ENCODE measurements at regions not wholly inside any gene's neighbourhood (a gene's known extent, or its start where the extent isn't known, plus 50 kb on each side); places are given as distances from the start of the nearest gene placed in this dataset.

- H3K4me3 ChIP-seq (ENCODE audit: low read depth, low read length, poor library complexity, severe bottlenecking) = no peak overlapping the region
- no TSS peak for BruUV-seq (replicated peaks)
- DNase-seq (ENCODE audit: low spot score) = no peak
- no peaks in the 10 kb centered on the region for H3K36me3 ChIP-seq (ENCODE audit: insufficient read depth, low read length, poor library complexity, severe bottlenecking)
- H3K9me3 ChIP-seq (ENCODE audit: low read depth, low read length, poor library complexity, severe bottlenecking) = peaks cover 25% of the 10 kb centered on the region
- H3K27ac ChIP-seq (ENCODE audit: low read depth, low read length, poor library complexity, severe bottlenecking) = no peak overlapping the region
- CTCF ChIA-PET = no interaction called here
- no peak for TF ChIP-seq EZH2 (IDR thresholded peaks at IDR 0.05; ENCODE audit: borderline replicate concordance, low read depth, low read length, poor library complexity, severe bottlenecking)
- TF ChIP-seq, protein P1, sequence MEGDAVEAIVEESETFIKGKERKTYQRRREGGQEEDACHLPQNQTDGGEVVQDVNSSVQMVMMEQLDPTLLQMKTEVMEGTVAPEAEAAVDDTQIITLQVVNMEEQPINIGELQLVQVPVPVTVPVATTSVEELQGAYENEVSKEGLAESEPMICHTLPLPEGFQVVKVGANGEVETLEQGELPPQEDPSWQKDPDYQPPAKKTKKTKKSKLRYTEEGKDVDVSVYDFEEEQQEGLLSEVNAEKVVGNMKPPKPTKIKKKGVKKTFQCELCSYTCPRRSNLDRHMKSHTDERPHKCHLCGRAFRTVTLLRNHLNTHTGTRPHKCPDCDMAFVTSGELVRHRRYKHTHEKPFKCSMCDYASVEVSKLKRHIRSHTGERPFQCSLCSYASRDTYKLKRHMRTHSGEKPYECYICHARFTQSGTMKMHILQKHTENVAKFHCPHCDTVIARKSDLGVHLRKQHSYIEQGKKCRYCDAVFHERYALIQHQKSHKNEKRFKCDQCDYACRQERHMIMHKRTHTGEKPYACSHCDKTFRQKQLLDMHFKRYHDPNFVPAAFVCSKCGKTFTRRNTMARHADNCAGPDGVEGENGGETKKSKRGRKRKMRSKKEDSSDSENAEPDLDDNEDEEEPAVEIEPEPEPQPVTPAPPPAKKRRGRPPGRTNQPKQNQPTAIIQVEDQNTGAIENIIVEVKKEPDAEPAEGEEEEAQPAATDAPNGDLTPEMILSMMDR (conservative IDR thresholded peaks at IDR 0.05; ENCODE audit: low read depth, low read length) = no peak; the same call in 1 of the 2 replicates
- POLR2A ChIA-PET (ENCODE audit: low non-redundant PET) = no interaction called here
- intact Hi-C loops (cut with micrococcal nuclease; ENCODE audit: unreplicated experiment) = no loop called here
- H3K4me1 ChIP-seq (ENCODE audit: insufficient read depth, low read length, poor library complexity, severe bottlenecking) = no peaks in the 10 kb centered on the region
- H3K27me3 ChIP-seq (replicated peaks; ENCODE audit: insufficient read depth, low read depth, low read length, poor library complexity) = no peaks in the 10 kb centered on the region
These were observed 990.3 kb upstream of the ZNF722 start for GRCh38 chr7:63008366-63008765.

- H3K27ac ChIP-seq (ENCODE audit: low read depth, low read length, poor library complexity, severe bottlenecking) = no peak overlapping the region
- H3K27me3 ChIP-seq (replicated peaks; ENCODE audit: insufficient read depth, low read depth, low read length, poor library complexity) = no peaks in the 10 kb centered on the region
- no peak overlapping the region for H3K4me3 ChIP-seq (ENCODE audit: low read depth, low read length, poor library complexity, severe bottlenecking)
- peaks cover 16% of the 10 kb centered on the region for H3K9me3 ChIP-seq (ENCODE audit: low read depth, low read length, poor library complexity, severe bottlenecking)
- no TSS peak for BruUV-seq (replicated peaks)
- no peaks in the 10 kb centered on the region for H3K4me1 ChIP-seq (ENCODE audit: insufficient read depth, low read length, poor library complexity, severe bottlenecking)
- DNase-seq (ENCODE audit: low spot score) = no peak
- ChIA-PET CTCF (no interaction called here), POLR2A (ENCODE audit: low non-redundant PET) (no interaction called here)
- TF ChIP-seq EZH2 (IDR thresholded peaks at IDR 0.05; ENCODE audit: borderline replicate concordance, low read depth, low read length, poor library complexity, severe bottlenecking) = no peak
- TF ChIP-seq, protein P1 (conservative IDR thresholded peaks at IDR 0.05; ENCODE audit: low read depth, low read length) = no peak
- H3K36me3 ChIP-seq (ENCODE audit: insufficient read depth, low read length, poor library complexity, severe bottlenecking) = no peaks in the 10 kb centered on the region
- intact Hi-C loops (cut with micrococcal nuclease; ENCODE audit: unreplicated experiment) = no loop called here
These were observed 988.9 kb upstream of the ZNF722 start for GRCh38 chr7:63009771-63010170.

GRCh38 chr7:63012633-63013183, 985.9 kb upstream of the ZNF722 start:
- CTCF ChIA-PET = no interaction called here

More at GRCh38 chr7:63012633-63013183, 985.9 kb upstream of the ZNF722 start:
- no peak for DNase-seq (ENCODE audit: low spot score)
- H3K4me3 ChIP-seq (ENCODE audit: low read depth, low read length, poor library complexity, severe bottlenecking) = no peak overlapping the region
- peaks cover 12% of the 10 kb centered on the region for H3K9me3 ChIP-seq (ENCODE audit: low read depth, low read length, poor library complexity, severe bottlenecking)
- no peak for TF ChIP-seq EZH2 (IDR thresholded peaks at IDR 0.05; ENCODE audit: borderline replicate concordance, low read depth, low read length, poor library complexity, severe bottlenecking)
- TF ChIP-seq, protein P1 (conservative IDR thresholded peaks at IDR 0.05; ENCODE audit: low read depth, low read length) = no peak
- no peaks in the 10 kb centered on the region for H3K4me1 ChIP-seq (ENCODE audit: insufficient read depth, low read length, poor library complexity, severe bottlenecking)
- H3K27me3 ChIP-seq (replicated peaks; ENCODE audit: insufficient read depth, low read depth, low read length, poor library complexity) = no peaks in the 10 kb centered on the region
- POLR2A ChIA-PET (ENCODE audit: low non-redundant PET) = no interaction called here
- intact Hi-C loops (cut with micrococcal nuclease; ENCODE audit: unreplicated experiment) = no loop called here
- no peak overlapping the region for H3K27ac ChIP-seq (ENCODE audit: low read depth, low read length, poor library complexity, severe bottlenecking)
- no peaks in the 10 kb centered on the region for H3K36me3 ChIP-seq (ENCODE audit: insufficient read depth, low read length, poor library complexity, severe bottlenecking)
- BruUV-seq (replicated peaks) = no TSS peak

Measured in A673 (cell line).